Pancreas (tissue), 10 donors: ENCODE measurements at regions not wholly inside any gene's neighbourhood (a gene's known extent, or its start where the extent isn't known, plus 50 kb on each side); places are given as distances from the start of the nearest gene placed in this dataset.

ENCODE experiments used
- ATAC-seq, 4 donors: fragments of 200-7000 bp; cut with Tn5 transposase; one replicate each; pipeline versions ENCODE4 v1.8.0 to v1.9.1; 2020; ENCODE audit warnings: mild to moderate bottlenecking in 4 of 4, moderate library complexity in 4 of 4
- DNase-seq, 6 donors: peaks; one replicate each; pipeline ENCODE4 v3.0.0-alpha.2; 2020
- FAIRE-seq: peaks from 2 replicates; lab custom pipeline; 2012; peaks lifted over from hg19 to GRCh38; lab: Jason Lieb, UNC
- H3K27ac ChIP-seq, 4 donors: fragments of 200-600 bp; sonication (generic); 1 replicate in 3 of 4; 2 replicates in 1 of 4; pipeline versions ENCODE4 v1.5.0 to v1.8.0; 2020
- H3K27me3 ChIP-seq, 4 donors: fragments of 200-600 bp; one replicate each; pipeline ENCODE4 v1.8.0; 2021
- H3K36me3 ChIP-seq, 3 donors: fragments of 200-600 bp; sonication (generic) in 1 of 3; one replicate each; pipeline versions ENCODE4 v1.5.0 to v1.8.0; 2020 to 2021
- H3K4me1 ChIP-seq, 3 donors: fragments of 200-600 bp; one replicate each; pipeline ENCODE4 v1.8.0; 2021
- H3K4me3 ChIP-seq, 4 donors: fragments of 200-600 bp; sonication (generic) in 2 of 4; one replicate each; pipeline versions ENCODE4 v1.5.0 to v1.8.0; 2020 to 2021
- H3K9me3 ChIP-seq, 4 donors: fragments of 200-600 bp; one replicate each; pipeline ENCODE4 v1.8.0; 2021
- WGBS, 2 donors: extraction: QIAGEN DNeasy Blood & Tissue Kit; methylation state at CpG; one replicate each; pipeline ENCODE4 v1.1.7; 2013; 5-methylcytosine and 5-hydroxymethylcytosine counted together
- intact Hi-C, 3 donors: fragments of 100-400 bp; cut with DNase I; formaldehyde crosslinking; loops; one replicate each; pipeline versions ENCODE4 v1.11.1 to v1.14.2; 2022
- TF ChIP-seq, protein P1 (sequence below), 4 donors: fragments of 200-600 bp; sonication (generic) in 3 of 4; IDR thresholded peaks; one replicate each; pipeline versions ENCODE4 v1.5.0 to v1.8.0; 2021; ENCODE audit warnings: antibody characterized with exemption in 4 of 4
- donor health status: healthy with polysubstance abuse.
- donor health status: DM: no; HTN: no; CAD: no; lungs with moderate emphysema.
- donor health status: DM: no; HTN: no; CAD: no.
- donor health status: control.
- donor health status: control.
- donor health status: Bipolar disorder and iron deficiency.
- donor health status: DM: yes; HTN: yes; CAD: no.
- donor health status: DM: no; HTN: no; CAD: no.
- donor health status: DM: no; HTN: no; CAD: no.
- donor health status: DM: yes; HTN: yes; CAD: no.

DNA sequence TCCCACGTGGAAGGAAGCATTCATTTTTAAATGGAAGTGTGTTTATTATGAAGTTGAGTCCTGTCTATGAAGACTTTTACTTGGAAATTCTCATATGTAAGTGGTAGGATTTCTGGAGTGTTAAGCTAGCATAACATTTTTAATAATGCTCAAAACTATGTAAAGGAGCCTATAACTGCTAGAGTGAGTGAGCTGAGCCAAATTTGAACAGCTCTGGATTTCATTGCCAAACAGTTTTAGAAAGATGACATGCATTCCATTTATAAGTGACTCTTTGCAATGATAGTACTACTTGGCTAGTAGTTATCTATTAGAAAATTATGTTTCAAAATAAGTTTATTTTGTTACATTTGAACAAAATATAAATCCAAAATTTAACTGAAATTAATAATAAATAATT is 721.2 kb downstream of the LUZP2 start:
- Histone ChIP-seq H3K27me3 (no peaks in the 10 kb centered on the region), H3K9me3 (no peaks in the 10 kb centered on the region), H3K4me1 (no peaks in the 10 kb centered on the region), H3K36me3 (no peaks in the 10 kb centered on the region), H3K4me3 (no peak overlapping the region), H3K27ac (no peak overlapping the region)
- WGBS, 2 donors, result 26 to 61% methylated on average over 1 of the region's 1 CpG
- ATAC-seq, result no peak
- intact Hi-C loops, result no loop called here
- no peak for FAIRE-seq
- TF ChIP-seq, protein P1, sequence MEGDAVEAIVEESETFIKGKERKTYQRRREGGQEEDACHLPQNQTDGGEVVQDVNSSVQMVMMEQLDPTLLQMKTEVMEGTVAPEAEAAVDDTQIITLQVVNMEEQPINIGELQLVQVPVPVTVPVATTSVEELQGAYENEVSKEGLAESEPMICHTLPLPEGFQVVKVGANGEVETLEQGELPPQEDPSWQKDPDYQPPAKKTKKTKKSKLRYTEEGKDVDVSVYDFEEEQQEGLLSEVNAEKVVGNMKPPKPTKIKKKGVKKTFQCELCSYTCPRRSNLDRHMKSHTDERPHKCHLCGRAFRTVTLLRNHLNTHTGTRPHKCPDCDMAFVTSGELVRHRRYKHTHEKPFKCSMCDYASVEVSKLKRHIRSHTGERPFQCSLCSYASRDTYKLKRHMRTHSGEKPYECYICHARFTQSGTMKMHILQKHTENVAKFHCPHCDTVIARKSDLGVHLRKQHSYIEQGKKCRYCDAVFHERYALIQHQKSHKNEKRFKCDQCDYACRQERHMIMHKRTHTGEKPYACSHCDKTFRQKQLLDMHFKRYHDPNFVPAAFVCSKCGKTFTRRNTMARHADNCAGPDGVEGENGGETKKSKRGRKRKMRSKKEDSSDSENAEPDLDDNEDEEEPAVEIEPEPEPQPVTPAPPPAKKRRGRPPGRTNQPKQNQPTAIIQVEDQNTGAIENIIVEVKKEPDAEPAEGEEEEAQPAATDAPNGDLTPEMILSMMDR (IDR thresholded peaks at IDR 0.05), result no peak
- no peak for DNase-seq

GRCh38 chr11:25225078-25225477 is 728.2 kb downstream of the LUZP2 start:
- FAIRE-seq (no peak), ATAC-seq (no peak)

DNA sequence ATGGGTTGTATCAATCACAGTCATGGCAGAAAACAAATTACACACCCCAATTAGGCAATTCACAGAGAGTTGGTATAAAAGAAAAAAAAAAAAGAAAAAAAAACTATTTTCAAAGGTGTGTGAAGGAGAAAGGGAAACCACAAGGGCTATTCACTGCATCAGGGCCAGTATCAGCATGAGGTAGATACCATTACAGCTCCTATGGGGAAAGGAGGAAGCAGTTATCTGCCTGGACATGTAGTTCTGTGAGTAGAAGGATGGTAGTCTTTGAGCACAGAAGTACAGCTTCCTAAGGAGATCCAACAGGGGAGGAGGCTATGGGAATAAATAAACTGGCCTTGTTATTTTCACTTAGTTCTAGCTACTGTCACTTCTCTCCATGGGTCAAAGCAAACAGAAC is 746.1 kb downstream of the LUZP2 start:
- ATAC-seq, result no peak

More at GRCh38 chr11:25225078-25225477, 728.2 kb downstream of the LUZP2 start:
- Histone ChIP-seq H3K36me3 (no peaks in the 10 kb centered on the region), H3K27ac (no peak overlapping the region), H3K27me3 (no peaks in the 10 kb centered on the region), H3K4me3 (no peak overlapping the region), H3K9me3 (no peaks in the 10 kb centered on the region), H3K4me1 (no peaks in the 10 kb centered on the region)
- TF ChIP-seq, protein P1 (IDR thresholded peaks at IDR 0.05), result no peak
- intact Hi-C loops, result no loop called here
- DNase-seq, result no peak
- 50 to 81% methylated on average over 3 of the region's 3 CpGs for WGBS, 2 donors

DNA sequence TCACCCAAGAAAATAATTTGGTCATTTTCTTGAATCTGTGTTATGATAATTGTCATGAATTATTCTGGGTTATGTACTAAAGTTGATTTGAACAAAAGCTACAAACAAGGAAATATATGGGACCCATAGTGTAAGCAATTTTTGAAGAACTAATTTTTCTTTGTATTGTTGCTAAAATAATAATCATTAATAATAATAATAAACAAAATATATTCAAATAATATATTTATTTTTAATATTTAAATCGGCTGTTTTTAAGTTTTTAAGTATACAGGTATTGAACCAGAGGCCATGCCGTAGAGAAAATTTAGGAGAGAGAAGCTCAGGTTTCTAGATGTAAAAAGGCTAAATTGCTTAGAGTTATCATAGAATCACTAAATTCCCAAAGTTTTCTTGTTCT is 747.3 kb downstream of the LUZP2 start:
- 71 to 82% methylated on average over 2 of the region's 2 CpGs for WGBS, 2 donors
- Histone ChIP-seq H3K9me3 (no peaks in the 10 kb centered on the region), H3K27ac (no peak overlapping the region), H3K36me3 (no peaks in the 10 kb centered on the region), H3K4me1 (no peaks in the 10 kb centered on the region), H3K27me3 (no peaks in the 10 kb centered on the region), H3K4me3 (no peak overlapping the region)
- FAIRE-seq (no peak), DNase-seq (no peak), ATAC-seq (no peak)
- TF ChIP-seq, protein P1 (IDR thresholded peaks at IDR 0.05), result no peak
- intact Hi-C loops, result no loop called here

More for the DNA sequence above, 746.1 kb downstream of the LUZP2 start:
- no peak for FAIRE-seq
- TF ChIP-seq, protein P1 (IDR thresholded peaks at IDR 0.05), result no peak
- H3K36me3 ChIP-seq, result no peaks in the 10 kb centered on the region
- intact Hi-C loops, result no loop called here
- H3K27me3 ChIP-seq, result no peaks in the 10 kb centered on the region
- no peak overlapping the region for H3K4me3 ChIP-seq
- no peak for DNase-seq
- no peaks in the 10 kb centered on the region for H3K9me3 ChIP-seq
- no peaks in the 10 kb centered on the region for H3K4me1 ChIP-seq
- no peak overlapping the region for H3K27ac ChIP-seq

DNA sequence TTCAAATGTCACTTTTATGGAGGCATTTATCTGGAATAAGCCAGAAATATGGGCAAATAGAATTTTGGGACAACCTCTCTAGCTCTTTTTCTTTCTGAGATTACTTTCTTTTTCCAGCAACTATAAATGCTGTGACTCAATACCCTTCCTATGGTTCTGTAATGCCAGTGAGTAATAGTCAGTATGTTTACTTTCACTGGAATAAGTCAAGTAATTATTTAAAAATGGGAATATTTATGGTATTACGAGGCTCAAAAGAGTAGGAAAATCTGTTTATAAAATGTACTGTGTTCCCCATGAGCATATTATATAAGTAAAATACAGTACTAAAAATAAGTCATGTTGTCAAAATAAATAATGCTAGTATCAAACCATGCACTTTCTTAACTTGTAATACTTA is 750.5 kb downstream of the LUZP2 start:
- ATAC-seq (no peak), FAIRE-seq (no peak), DNase-seq (no peak)
- Histone ChIP-seq H3K4me1 (no peaks in the 10 kb centered on the region), H3K27me3 (no peaks in the 10 kb centered on the region), H3K4me3 (no peak overlapping the region), H3K9me3 (no peaks in the 10 kb centered on the region), H3K36me3 (no peaks in the 10 kb centered on the region), H3K27ac (no peak overlapping the region)
- 23 to 46% methylated on average over 1 of the region's 1 CpG for WGBS, 2 donors
- TF ChIP-seq, protein P1 (IDR thresholded peaks at IDR 0.05), result no peak
- intact Hi-C loops, result no loop called here
